Tibial artery (tissue), 4 donors: ENCODE measurements at regions not wholly inside any gene's neighbourhood (a gene's known extent, or its start where the extent isn't known, plus 50 kb on each side); places are given as distances from the start of the nearest gene placed in this dataset.
"Not testable (repeated sequence)": the region's sequence is repeated elsewhere in the genome, so short reads cannot be mapped to it uniquely, and the experiment has no call there.

ENCODE experiments used
- DNase-seq, 2 donors: peaks; one replicate each; pipeline ENCODE4 v3.0.0-alpha.2; 2019
- H3K27ac ChIP-seq, 2 donors: fragments of 200-600 bp; sonication (generic) in 1 of 2; 1 replicate in 1 of 2; 2 replicates in 1 of 2; pipeline ENCODE4 v1.5.1; 2018 to 2019; ENCODE audit warnings: mild to moderate bottlenecking in 1 of 2
- H3K27me3 ChIP-seq, 2 donors: fragments of 200-600 bp; sonication (generic) in 1 of 2; one replicate each; pipeline versions ENCODE4 v1.5.1 to v1.6.0; 2016 to 2019
- H3K36me3 ChIP-seq, 3 donors: fragments of 200-600 bp; sonication (generic) in 2 of 3; one replicate each; pipeline ENCODE4 v1.5.1; 2016 to 2019; ENCODE audit warnings: mild to moderate bottlenecking in 2 of 3
- H3K4me1 ChIP-seq, 4 donors: fragments of 200-600 bp; sonication (generic) in 2 of 4; 1 replicate in 3 of 4; 2 replicates in 1 of 4; pipeline ENCODE4 v1.5.1; 2016 to 2019
- H3K4me3 ChIP-seq, 2 donors: fragments of 200-600 bp; sonication (generic) in 1 of 2; 1 replicate in 1 of 2; 2 replicates in 1 of 2; pipeline ENCODE4 v1.5.1; 2018 to 2019; ENCODE audit warnings: mild to moderate bottlenecking in 2 of 2
- H3K9me3 ChIP-seq, 3 donors: fragments of 200-600 bp; sonication (generic) in 1 of 3; one replicate each; pipeline ENCODE4 v1.5.1; 2016 to 2019
- CTCF ChIP-seq, 2 experiments: fragments of 200-600 bp in 1 of 2; fragments of 450-650 bp in 1 of 2; IDR thresholded peaks; one replicate each; pipeline ENCODE4 v1.5.1; 2017 to 2019; ENCODE audit warnings: antibody characterized with exemption in 2 of 2, mild to moderate bottlenecking in 1 of 2, moderate library complexity in 1 of 2
- intact Hi-C: fragments of 100-400 bp; cut with DNase I; formaldehyde crosslinking; loops from one replicate; pipeline ENCODE4 v1.15.0; 2023; ENCODE audit warnings: low total_unique reads

GRCh38 chr1:65083263-65083896 is 64.6 kb upstream of the AK4 start:
- DNase-seq, result no peak
- Histone ChIP-seq H3K36me3 (no peaks in the 10 kb centered on the region), H3K27ac (no peak overlapping the region), H3K4me1 (no peaks in the 10 kb centered on the region), H3K4me3 (no peak overlapping the region), H3K27me3 (no peaks in the 10 kb centered on the region), H3K9me3 (no peaks in the 10 kb centered on the region)
- no peak for TF ChIP-seq CTCF (IDR thresholded peaks at IDR 0.05)
- intact Hi-C loops, result no loop called here

- Histone ChIP-seq H3K4me1 (no peaks in the 10 kb centered on the region), H3K27me3 (no peaks in the 10 kb centered on the region), H3K27ac (no peak overlapping the region), H3K36me3 (no peaks in the 10 kb centered on the region), H3K4me3 (no peak overlapping the region), H3K9me3 (no peaks in the 10 kb centered on the region)
- intact Hi-C loops, result no loop called here
- DNase-seq, result no peak
- no peak for TF ChIP-seq CTCF (IDR thresholded peaks at IDR 0.05)
Measured at GRCh38 chr1:65084066-65084465, 63.9 kb upstream of the AK4 start.

GRCh38 chr1:65087519-65087918 is 60.5 kb upstream of the AK4 start:
- intact Hi-C loops, H3K27me3 ChIP-seq, H3K36me3 ChIP-seq, H3K4me3 ChIP-seq, H3K4me1 ChIP-seq, DNase-seq, H3K9me3 ChIP-seq, H3K27ac ChIP-seq: not testable (repeated sequence)

- DNase-seq, result no peak
- Histone ChIP-seq H3K36me3 (no peaks in the 10 kb centered on the region), H3K4me3 (no peak overlapping the region), H3K27ac (no peak overlapping the region), H3K4me1 (no peaks in the 10 kb centered on the region), H3K9me3 (peaks cover 0 to 6% (median 4%) of the 10 kb centered on the region in 3 donors), H3K27me3 (no peaks in the 10 kb centered on the region)
- TF ChIP-seq CTCF (IDR thresholded peaks at IDR 0.05), result no peak
- intact Hi-C loops, result no loop called here
Measured at GRCh38 chr1:65090406-65090805, 57.6 kb upstream of the AK4 start.

GRCh38 chr1:65092691-65093090 is 55.3 kb upstream of the AK4 start:
- Histone ChIP-seq H3K4me1 (no peaks in the 10 kb centered on the region), H3K4me3 (no peak overlapping the region), H3K36me3 (no peaks in the 10 kb centered on the region), H3K27ac (no peak overlapping the region), H3K27me3 (no peaks in the 10 kb centered on the region), H3K9me3 (peaks cover 0 to 6% (median 4%) of the 10 kb centered on the region in 3 donors)
- DNase-seq, result no peak
- no peak for TF ChIP-seq CTCF (IDR thresholded peaks at IDR 0.05)
- intact Hi-C loops, result no loop called here

- Histone ChIP-seq H3K9me3 (peaks cover 0 to 25% (median 19%) of the 10 kb centered on the region in 3 donors), H3K4me3 (no peak overlapping the region), H3K27me3 (no peaks in the 10 kb centered on the region), H3K36me3 (no peaks in the 10 kb centered on the region), H3K4me1 (no peaks in the 10 kb centered on the region), H3K27ac (no peak overlapping the region)
- DNase-seq, result no peak
- intact Hi-C loops, result no loop called here
- TF ChIP-seq CTCF (IDR thresholded peaks at IDR 0.05), result no peak
Measured at GRCh38 chr1:65097076-65097475, 50.9 kb upstream of the AK4 start.
